Gastrocnemius medialis (tissue), 4 donors: ENCODE measurements at regions not wholly inside any gene's neighbourhood (a gene's known extent, or its start where the extent isn't known, plus 50 kb on each side); places are given as distances from the start of the nearest gene placed in this dataset.

Source experiments
- POLR2A ChIP-seq, 2 donors: fragments of 450-650 bp; IDR thresholded peaks; one replicate each; pipeline ENCODE4 v1.6.1; 2017; ENCODE audit warnings: antibody characterized with exemption in 2 of 2, mild to moderate bottlenecking in 2 of 2, moderate library complexity in 2 of 2
- TF ChIP-seq, protein P1 (sequence below), 5 experiments: fragments of 450-650 bp in 3 of 5; fragments of 200-600 bp in 2 of 5; sonication (generic) in 2 of 5; IDR thresholded peaks in 4 of 5; conservative IDR thresholded peaks in 1 of 5; 1 replicate in 4 of 5; 2 replicates in 1 of 5; pipeline ENCODE4 v1.5.1; 2016 to 2019; ENCODE audit warnings: antibody characterized with exemption in 5 of 5, mild to moderate bottlenecking in 3 of 5, moderate library complexity in 3 of 5

DNA sequence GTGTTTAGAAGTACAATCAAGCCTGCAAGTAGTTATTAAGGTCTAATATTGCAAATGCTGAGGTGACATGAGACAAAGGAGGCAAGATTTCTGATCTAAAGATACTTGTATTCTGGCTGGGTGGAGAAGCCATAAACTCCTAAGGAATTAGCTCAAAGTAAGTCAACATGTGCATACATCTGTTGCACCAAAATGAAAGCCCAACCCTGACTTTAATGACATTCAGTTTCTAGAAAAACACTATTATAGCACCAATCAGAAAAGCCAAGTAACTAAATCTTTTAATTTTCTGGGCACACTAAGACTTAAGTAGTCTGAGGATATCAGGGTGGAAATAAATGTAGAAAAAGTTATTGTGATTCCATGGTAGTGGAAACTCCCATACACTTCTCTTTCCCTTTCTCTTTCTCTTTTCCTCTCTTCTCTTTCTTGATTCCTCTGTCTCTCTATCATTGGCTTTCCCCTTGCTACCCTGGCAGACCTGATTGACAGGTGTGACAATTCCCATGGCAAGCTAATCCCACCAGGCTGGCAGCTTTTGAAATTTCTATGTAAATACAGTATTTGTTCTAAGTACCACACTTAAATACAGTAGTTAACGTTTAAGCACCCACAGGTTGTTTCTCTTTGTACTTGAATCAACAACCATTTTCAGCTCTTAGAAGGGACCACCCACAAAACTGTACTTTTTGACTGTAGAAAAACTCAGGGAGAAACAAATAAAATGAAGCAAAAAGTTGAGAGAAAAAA lies 528.4 kb upstream of the SEMA6D start:
- TF ChIP-seq, protein P1, sequence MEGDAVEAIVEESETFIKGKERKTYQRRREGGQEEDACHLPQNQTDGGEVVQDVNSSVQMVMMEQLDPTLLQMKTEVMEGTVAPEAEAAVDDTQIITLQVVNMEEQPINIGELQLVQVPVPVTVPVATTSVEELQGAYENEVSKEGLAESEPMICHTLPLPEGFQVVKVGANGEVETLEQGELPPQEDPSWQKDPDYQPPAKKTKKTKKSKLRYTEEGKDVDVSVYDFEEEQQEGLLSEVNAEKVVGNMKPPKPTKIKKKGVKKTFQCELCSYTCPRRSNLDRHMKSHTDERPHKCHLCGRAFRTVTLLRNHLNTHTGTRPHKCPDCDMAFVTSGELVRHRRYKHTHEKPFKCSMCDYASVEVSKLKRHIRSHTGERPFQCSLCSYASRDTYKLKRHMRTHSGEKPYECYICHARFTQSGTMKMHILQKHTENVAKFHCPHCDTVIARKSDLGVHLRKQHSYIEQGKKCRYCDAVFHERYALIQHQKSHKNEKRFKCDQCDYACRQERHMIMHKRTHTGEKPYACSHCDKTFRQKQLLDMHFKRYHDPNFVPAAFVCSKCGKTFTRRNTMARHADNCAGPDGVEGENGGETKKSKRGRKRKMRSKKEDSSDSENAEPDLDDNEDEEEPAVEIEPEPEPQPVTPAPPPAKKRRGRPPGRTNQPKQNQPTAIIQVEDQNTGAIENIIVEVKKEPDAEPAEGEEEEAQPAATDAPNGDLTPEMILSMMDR (IDR thresholded peaks at IDR 0.05 in 4 of 5, conservative IDR thresholded peaks at IDR 0.05 in 1 of 5): no peak
- no peak for TF ChIP-seq POLR2A (IDR thresholded peaks at IDR 0.05)
